CD14-positive monocyte (primary cell): ENCODE measurements at regions not wholly inside any gene's neighbourhood (a gene's known extent, or its start where the extent isn't known, plus 50 kb on each side); places are given as distances from the start of the nearest gene placed in this dataset.

Source experiments
- DNase-seq, 3 donors: peaks; one replicate each; pipeline ENCODE4 v3.0.0-alpha.2; 2011 to 2022
- H2AFZ ChIP-seq: 2 replicates; pipeline ENCODE4 v1.6.0; 2012; ENCODE audit warnings: mild to moderate bottlenecking, low read depth, low read length, inconsistent platforms; ENCODE audit not compliant: insufficient read depth, poor library complexity, severe bottlenecking
- H3K27ac ChIP-seq, 2 donors: 1 replicate in 1 of 2; 2 replicates in 1 of 2; pipeline ENCODE4 v1.5.1; 2012 to 2013; ENCODE audit warnings: low read length in 2 of 2, control low read depth in 1 of 2, inconsistent platforms in 1 of 2, low read depth in 1 of 2, mild to moderate bottlenecking in 1 of 2
- H3K27me3 ChIP-seq, 2 donors: one replicate each; pipeline versions ENCODE4 v1.6.0 to v1.6.1; 2011 to 2013; ENCODE audit warnings: low read length in 2 of 2; ENCODE audit not compliant: control insufficient read depth in 2 of 2, insufficient read depth in 2 of 2
- H3K36me3 ChIP-seq, 2 donors: replicated peaks in 1 of 2; 1 replicate in 1 of 2; 2 replicates in 1 of 2; pipeline versions ENCODE4 v1.5.1 to v1.6.1; 2012 to 2013; ENCODE audit warnings: low read length in 2 of 2, control low read depth in 1 of 2, inconsistent platforms in 1 of 2, mild to moderate bottlenecking in 1 of 2; ENCODE audit not compliant: insufficient read depth in 2 of 2, control insufficient read depth in 1 of 2
- H3K4me1 ChIP-seq, 2 donors: 1 replicate in 1 of 2; 2 replicates in 1 of 2; pipeline versions ENCODE4 v1.5.1 to v1.6.1; 2012 to 2013; ENCODE audit warnings: low read length in 2 of 2, control low read depth in 1 of 2, inconsistent platforms in 1 of 2, mild to moderate bottlenecking in 1 of 2, moderate library complexity in 1 of 2; ENCODE audit not compliant: insufficient read depth in 2 of 2, control insufficient read depth in 1 of 2
- H3K4me2 ChIP-seq: replicated peaks from 2 replicates; pipeline ENCODE3; 2012; ENCODE audit warnings: low read length, moderate library complexity, mild to moderate bottlenecking; ENCODE audit not compliant: poor library complexity, severe bottlenecking; ENCODE audit errors: extremely low read depth
- H3K4me3 ChIP-seq, 3 experiments: fragments of 200-600 bp in 1 of 3; sonication (generic) in 1 of 3; replicated peaks in 1 of 3; 1 replicate in 2 of 3; 2 replicates in 1 of 3; pipeline ENCODE4 v1.5.1; 2011 to 2013; ENCODE audit warnings: low read length in 3 of 3, mild to moderate bottlenecking in 3 of 3, control low read depth in 2 of 3, low read depth in 2 of 3, inconsistent platforms in 1 of 3, moderate library complexity in 1 of 3
- H3K79me2 ChIP-seq: 2 replicates; pipeline ENCODE4 v1.6.0; 2012; ENCODE audit warnings: mild to moderate bottlenecking, control low read depth, inconsistent platforms, low read length, moderate library complexity; ENCODE audit not compliant: insufficient read depth
- H3K9ac ChIP-seq: 2 replicates; pipeline ENCODE4 v1.6.0; 2017; ENCODE audit warnings: low read length, mild to moderate bottlenecking; ENCODE audit not compliant: insufficient read depth, poor library complexity, severe bottlenecking
- H3K9me3 ChIP-seq, 2 donors: replicated peaks in 1 of 2; 1 replicate in 1 of 2; 2 replicates in 1 of 2; pipeline versions ENCODE4 v1.5.1 to v1.6.1; 2012 to 2013; ENCODE audit warnings: low read length in 2 of 2, control low read depth in 1 of 2; ENCODE audit not compliant: control insufficient read depth in 1 of 2, insufficient read depth in 1 of 2
- H4K20me1 ChIP-seq: 2 replicates; pipeline ENCODE4 v1.6.0; 2012; ENCODE audit warnings: mild to moderate bottlenecking, low read length, control low read depth, moderate library complexity; ENCODE audit not compliant: insufficient read depth
- H3K27ac Mint-ChIP-seq, 7 donors: one replicate each; pipeline ENCODE4 v1.8.0; 2020; ENCODE audit warnings: mild to moderate bottlenecking in 7 of 7, mixed read lengths in 7 of 7, moderate library complexity in 6 of 7, inconsistent platforms in 2 of 7
- H3K27me3 Mint-ChIP-seq, 3 donors: one replicate each; pipeline ENCODE4 v1.8.0; 2021 to 2022; ENCODE audit warnings: low read depth in 3 of 3, mild to moderate bottlenecking in 3 of 3, mixed read lengths in 3 of 3, moderate library complexity in 3 of 3, inconsistent platforms in 1 of 3
- H3K36me3 Mint-ChIP-seq, 2 donors: one replicate each; pipeline ENCODE4 v1.8.0; 2020; ENCODE audit warnings: mixed read lengths in 2 of 2, inconsistent platforms in 1 of 2, mild to moderate bottlenecking in 1 of 2
- H3K4me1 Mint-ChIP-seq: one replicate; pipeline ENCODE4 v1.8.0; 2020; ENCODE audit warnings: mild to moderate bottlenecking, mixed read lengths
- H3K4me3 Mint-ChIP-seq, 2 donors: one replicate each; pipeline ENCODE4 v1.8.0; 2020; ENCODE audit warnings: mild to moderate bottlenecking in 2 of 2, mixed read lengths in 2 of 2, moderate library complexity in 1 of 2
- H3K9me3 Mint-ChIP-seq, 7 donors: one replicate each; pipeline ENCODE4 v1.8.0; 2020 to 2022; ENCODE audit warnings: mixed read lengths in 7 of 7, mild to moderate bottlenecking in 6 of 7, moderate library complexity in 6 of 7, inconsistent platforms in 2 of 7
- CTCF ChIP-seq: fragments of 200-600 bp; IDR thresholded peaks from one replicate; pipeline ENCODE4 v1.8.0; 2022; ENCODE audit warnings: antibody characterized with exemption, mild to moderate bottlenecking
- WGBS: methylation state at CpG from one replicate; pipeline ENCODE4 v1.1.5; 2013; ENCODE audit warnings: missing lambda C conversion rate; ENCODE audit not compliant: insufficient coverage; 5-methylcytosine and 5-hydroxymethylcytosine counted together
- intact Hi-C, 2 donors: fragments of 100-400 bp; cut with micrococcal nuclease; formaldehyde crosslinking; loops; one replicate each; pipeline versions ENCODE4 v1.15.0 to v1.15.1; 2023

GRCh38 chr9:744790-745484 lies 96.6 kb upstream of the DMRT1 start:
- Mint-ChIP-seq H3K9me3 (no peaks in the 10 kb centered on the region), H3K36me3 (no peaks in the 10 kb centered on the region), H3K4me3 (no peak overlapping the region), H3K27ac (peak overlapping the region in 1 of 7 donors; percentile 51), H3K4me1 (peaks cover 13% of the 10 kb centered on the region), H3K27me3 (peaks cover 2 to 5% (median 4%) of the 10 kb centered on the region in 3 donors)
- no peak overlapping the region for H3K4me3 ChIP-seq
- no peaks in the 10 kb centered on the region for H3K9me3 ChIP-seq
- peaks cover 3 to 13% of the 10 kb centered on the region in 2 donors for H3K36me3 ChIP-seq
- no peak overlapping the region for H3K4me2 ChIP-seq
- no peak for TF ChIP-seq CTCF
- no peak overlapping the region for H3K27ac ChIP-seq
- no peaks in the 10 kb centered on the region for H4K20me1 ChIP-seq
- intact Hi-C loops = no loop called here
- H3K79me2 ChIP-seq = no peaks in the 10 kb centered on the region
- no peak overlapping the region for H3K9ac ChIP-seq
- peaks cover 9% of the 10 kb centered on the region in 2 donors for H3K4me1 ChIP-seq
- no peaks in the 10 kb centered on the region for H3K27me3 ChIP-seq
- no peak for DNase-seq
- H2AFZ ChIP-seq = no peak overlapping the region
- 65% methylated on average over 5 of the region's 7 CpGs for WGBS

- no peak overlapping the region for H3K9ac ChIP-seq
- peaks cover 18 to 19% of the 10 kb centered on the region in 2 donors for H3K4me1 ChIP-seq
- 93% methylated on average over 13 of the region's 16 CpGs for WGBS
- H3K27ac Mint-ChIP-seq = no peak overlapping the region
- H3K27me3 Mint-ChIP-seq = peaks cover 2 to 4% (median 4%) of the 10 kb centered on the region in 3 donors
- no peak overlapping the region for H3K4me3 ChIP-seq
- no peak overlapping the region for H2AFZ ChIP-seq
- H3K4me3 Mint-ChIP-seq = no peak overlapping the region
- H3K4me2 ChIP-seq = no peak overlapping the region
- no peak for DNase-seq
- H4K20me1 ChIP-seq = no peaks in the 10 kb centered on the region
- intact Hi-C loops = no loop called here
- no peak for TF ChIP-seq CTCF
- H3K36me3 Mint-ChIP-seq = no peaks in the 10 kb centered on the region
- no peaks in the 10 kb centered on the region for H3K9me3 Mint-ChIP-seq
- H3K4me1 Mint-ChIP-seq = peaks cover 23% of the 10 kb centered on the region
- peaks cover 0 to 3% of the 10 kb centered on the region in 2 donors for H3K36me3 ChIP-seq
- H3K27ac ChIP-seq = no peak overlapping the region
- H3K9me3 ChIP-seq = no peaks in the 10 kb centered on the region
- H3K27me3 ChIP-seq = no peaks in the 10 kb centered on the region
- H3K79me2 ChIP-seq = no peaks in the 10 kb centered on the region
Measured at GRCh38 chr9:745761-746380, 95.6 kb upstream of the DMRT1 start.
